HG02678 (cell line): ENCODE measurements at regions not wholly inside any gene's neighbourhood (a gene's known extent, or its start where the extent isn't known, plus 50 kb on each side); places are given as distances from the start of the nearest gene placed in this dataset.
"Not testable (repeated sequence)": the region's sequence is repeated elsewhere in the genome, so short reads cannot be mapped to it uniquely, and the experiment has no call there.

ENCODE experiments used
- ATAC-seq: cut with Tn5 transposase; IDR thresholded peaks from one replicate; pipeline ENCODE4 v1.9.1; 2021; ENCODE audit warnings: mild to moderate bottlenecking, moderate library complexity; ENCODE audit not compliant: unreplicated experiment

GRCh38 chr5:125856949-125857348 is 566.3 kb upstream of the GRAMD2B start:
- no peak for ATAC-seq

- ATAC-seq, result no peak
Measured at GRCh38 chr5:125863579-125863978, 559.6 kb upstream of the GRAMD2B start.

- ATAC-seq, result no peak
Measured at GRCh38 chr5:125865166-125865815, 557.9 kb upstream of the GRAMD2B start.

- no peak for ATAC-seq
Measured at GRCh38 chr5:125868036-125868435, 555.2 kb upstream of the GRAMD2B start.

GRCh38 chr5:125870256-125870655 is 553.0 kb upstream of the GRAMD2B start:
- no peak for ATAC-seq

DNA sequence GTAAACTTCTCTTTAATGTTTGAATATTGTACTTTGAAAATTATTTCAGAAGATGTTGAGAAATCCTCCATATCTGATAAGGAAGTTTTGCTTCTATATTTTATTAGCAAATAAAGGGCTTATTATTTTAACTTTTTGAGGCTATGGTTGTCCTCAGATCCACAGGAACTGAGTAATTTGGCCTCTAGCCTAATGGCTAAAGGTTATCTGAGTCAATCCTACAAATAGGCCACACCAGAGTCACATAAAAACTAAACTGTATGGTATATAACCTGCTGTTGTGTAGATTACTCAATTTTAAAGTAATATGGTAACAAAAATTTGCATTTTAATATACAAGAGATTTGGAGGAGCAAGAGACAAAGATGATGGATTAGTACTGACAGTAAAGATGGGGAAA is 549.2 kb upstream of the GRAMD2B start:
- ATAC-seq, result no peak

- ATAC-seq, result no peak
Measured at GRCh38 chr5:125874717-125875116, 548.5 kb upstream of the GRAMD2B start.

- no peak for ATAC-seq
Measured at GRCh38 chr5:125877248-125877647, 546.0 kb upstream of the GRAMD2B start.

GRCh38 chr5:125882061-125882460 is 541.1 kb upstream of the GRAMD2B start:
- no peak for ATAC-seq

- no peak for ATAC-seq
Measured at GRCh38 chr5:125883223-125883622, 540.0 kb upstream of the GRAMD2B start.

DNA sequence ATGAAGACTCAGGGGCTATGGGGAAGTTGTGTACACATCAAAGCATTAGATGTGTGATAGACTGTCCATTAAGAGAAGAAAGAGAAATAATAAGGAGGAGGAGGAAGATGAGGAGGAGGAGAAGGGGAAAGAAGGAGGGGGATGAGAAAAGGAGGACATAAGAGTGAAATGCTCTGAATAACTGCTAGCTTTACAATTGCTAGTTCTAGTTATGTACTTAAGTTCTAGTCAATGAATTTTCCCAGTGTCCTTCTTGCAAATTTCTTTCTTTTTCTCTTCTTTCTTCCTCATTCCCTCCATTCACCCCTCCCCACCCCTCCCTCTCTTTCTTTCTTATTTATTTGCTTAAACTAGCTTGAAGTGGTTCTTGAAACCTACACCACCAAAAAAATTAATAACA is 534.9 kb upstream of the GRAMD2B start:
- ATAC-seq, result no peak

DNA sequence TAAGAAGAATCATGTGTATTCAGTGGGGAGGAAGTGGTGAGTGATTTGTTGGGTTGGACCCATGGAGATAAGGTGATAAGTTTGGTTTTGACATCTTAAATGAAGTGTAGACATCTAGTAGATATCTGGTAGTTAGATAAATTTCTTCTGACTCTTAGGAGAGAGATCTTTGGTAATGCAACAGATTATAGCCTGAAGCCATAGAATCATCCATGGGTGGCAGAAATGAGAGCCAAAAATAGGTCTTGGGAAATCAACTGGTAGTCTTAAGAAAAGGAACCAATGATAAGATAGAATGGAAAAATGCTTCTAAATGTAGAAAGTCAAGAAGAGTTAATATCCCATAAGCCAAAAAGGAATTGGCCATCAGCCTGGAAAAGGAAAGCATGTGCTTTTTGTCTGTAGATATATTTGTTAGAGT is 532.7 kb upstream of the GRAMD2B start:
- no peak for ATAC-seq

- ATAC-seq, result no peak
Measured at GRCh38 chr5:125891061-125891725, 532.0 kb upstream of the GRAMD2B start.

DNA sequence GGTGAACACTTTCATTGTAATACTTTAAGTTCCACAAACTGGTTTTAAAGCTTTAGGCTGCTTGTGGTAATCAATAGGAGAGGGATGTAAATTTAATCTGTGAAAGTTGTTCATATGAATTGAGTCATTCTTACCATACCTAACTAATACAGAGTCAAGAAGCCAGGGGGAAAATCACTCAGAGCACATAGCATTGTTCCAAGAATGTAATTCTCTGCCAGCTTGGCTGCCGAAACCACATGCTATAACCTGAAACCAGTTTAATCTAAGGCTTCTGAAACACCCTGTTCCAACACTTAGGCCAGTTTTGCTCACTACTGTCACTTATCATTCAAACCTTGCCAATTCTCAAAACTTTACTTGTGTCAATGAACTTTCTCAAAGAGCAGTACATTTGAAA is 528.8 kb upstream of the GRAMD2B start:
- ATAC-seq, result no peak

GRCh38 chr5:125896368-125896767 is 526.8 kb upstream of the GRAMD2B start:
- ATAC-seq, result no peak

- no peak for ATAC-seq
Measured at GRCh38 chr5:125897089-125897488, 526.1 kb upstream of the GRAMD2B start.

- ATAC-seq, result no peak
Measured at GRCh38 chr5:125898851-125899405, 524.3 kb upstream of the GRAMD2B start.

DNA sequence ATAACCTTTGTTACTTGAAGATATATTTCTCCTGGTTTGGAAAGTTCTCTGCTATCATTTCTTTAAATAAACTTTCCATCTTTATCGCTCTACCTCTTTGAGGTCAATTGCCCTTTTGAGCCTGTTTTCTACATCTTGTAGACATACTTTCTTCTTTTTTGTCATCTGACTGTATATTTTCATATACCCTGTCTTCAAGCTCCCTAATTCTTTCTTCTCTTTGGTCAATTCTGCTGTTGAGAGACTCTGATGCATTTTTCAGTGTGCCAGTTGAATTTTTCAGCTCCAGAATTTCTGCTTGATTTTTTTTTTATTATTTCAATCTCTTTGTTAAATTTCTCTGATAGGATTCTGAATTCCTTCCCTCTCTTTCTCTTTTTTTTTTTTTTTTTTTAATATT is 511.2 kb upstream of the GRAMD2B start:
- no peak for ATAC-seq

DNA sequence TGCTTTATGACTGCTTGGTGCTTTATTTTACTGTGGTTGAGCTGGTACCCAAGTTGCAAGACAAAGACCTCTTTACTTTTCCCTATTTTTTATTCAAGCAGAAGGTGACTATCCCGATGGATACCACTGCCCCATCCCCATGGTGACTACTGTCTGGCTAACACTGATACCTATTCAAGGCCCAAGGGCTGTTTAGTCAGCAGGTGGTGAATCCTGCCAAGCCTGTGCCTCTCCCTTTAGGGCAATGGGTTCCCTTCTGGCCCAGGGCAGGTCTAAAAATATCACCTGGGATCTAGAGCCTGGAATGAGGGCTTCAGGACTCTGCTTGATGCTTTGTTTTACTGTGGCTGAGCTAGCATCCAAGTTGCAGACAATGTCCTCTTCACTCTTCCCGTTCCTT is 510.0 kb upstream of the GRAMD2B start:
- no peak for ATAC-seq

DNA sequence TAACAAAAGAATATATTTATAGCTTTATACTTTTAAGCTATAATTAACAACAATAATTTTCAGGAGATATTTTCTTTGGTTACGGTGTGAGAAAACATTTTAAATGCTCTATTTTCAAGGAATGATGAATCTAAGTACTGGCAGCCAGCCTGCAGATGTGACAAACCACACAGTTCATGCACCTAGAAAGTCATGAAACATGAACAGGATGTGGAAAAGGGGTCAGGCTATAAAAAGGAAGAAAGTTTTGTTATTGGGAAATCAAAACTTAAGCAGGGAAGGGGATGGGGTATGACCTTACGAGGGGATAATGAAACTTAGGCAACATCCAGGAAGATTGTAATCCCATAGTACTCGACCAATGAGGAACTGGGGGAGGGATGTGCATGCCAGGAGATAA is 508.7 kb upstream of the GRAMD2B start:
- ATAC-seq, result no peak

- not testable (repeated sequence) for ATAC-seq
Measured at GRCh38 chr5:125923958-125924357, 499.3 kb upstream of the GRAMD2B start.

- peak; percentile 40 for ATAC-seq
Measured at GRCh38 chr5:125926172-125926571, 497.0 kb upstream of the GRAMD2B start.
